PC-3 (cell line): ENCODE measurements at regions not wholly inside any gene's neighbourhood (a gene's known extent, or its start where the extent isn't known, plus 50 kb on each side); places are given as distances from the start of the nearest gene placed in this dataset.

Experiments
- CTCF ChIP-seq: fragments of 300-600 bp; sonication (generic); conservative IDR thresholded peaks from 2 replicates; pipeline ENCODE4 v1.5.1; 2017; ENCODE audit warnings: antibody characterized with exemption, low read depth, mild to moderate bottlenecking, low read length
- EZH2 ChIP-seq: fragments of 300-600 bp; sonication (generic); IDR thresholded peaks from one replicate; pipeline ENCODE4 v1.6.1; 2017; ENCODE audit warnings: antibody characterized with exemption, mild to moderate bottlenecking, low read length; ENCODE audit not compliant: unreplicated experiment
- EZH2phosphoT487 ChIP-seq: fragments of 300-600 bp; sonication (generic); IDR thresholded peaks from 2 replicates; pipeline ENCODE4 v1.6.1; 2018; ENCODE audit warnings: mild to moderate bottlenecking, antibody characterized with exemption, low read length, borderline replicate concordance

- TF ChIP-seq CTCF (no peak), EZH2 (no peak), EZH2phosphoT487 (no peak)
Observed at GRCh38 chr7:153638821-153639435, 413.3 kb upstream of the DPP6 start.
